ENCODE measurements at regions not wholly inside any gene's neighbourhood (a gene's known extent, or its start where the extent isn't known, plus 50 kb on each side); places are given as distances from the start of the nearest gene placed in this dataset.

GRCh38 chr13:73300718-73301425 is 242.1 kb downstream of the KLF5 start:
- H3K9me2 ChIP-seq (replicated peaks; ENCODE audit: insufficient read depth) = no peaks in the 10 kb centered on the region
- no peak for TF ChIP-seq EZH2phosphoT487 (IDR thresholded peaks at IDR 0.05; ENCODE audit: low read depth, severe bottlenecking, unreplicated experiment)
- no peak for TF ChIP-seq EZH2 (IDR thresholded peaks at IDR 0.05; ENCODE audit: borderline replicate concordance)
- TF ChIP-seq CTCF (IDR thresholded peaks at IDR 0.05; ENCODE audit: poor library complexity) = no peak

GRCh38 chr13:73299787-73300186 is 241.0 kb downstream of the KLF5 start:
- Histone ChIP-seq H3K4me1 (ENCODE audit: insufficient read depth) (no peaks in the 10 kb centered on the region), H3K9me3 (ENCODE audit: low read depth) (no peaks in the 10 kb centered on the region), H3K36me3 (replicated peaks; ENCODE audit: insufficient read depth, low read depth) (no peaks in the 10 kb centered on the region), H4K20me1 (ENCODE audit: insufficient read depth, poor library complexity, severe bottlenecking) (no peaks in the 10 kb centered on the region), H2AFZ (no peak overlapping the region), H3K79me2 (no peaks in the 10 kb centered on the region), H3K9me2 (replicated peaks; ENCODE audit: insufficient read depth) (no peaks in the 10 kb centered on the region), H3K4me2 (no peak overlapping the region), H3K4me3 (no peak overlapping the region), H3K27me3 (no peaks in the 10 kb centered on the region), H3K27ac (peak overlapping the region; percentile 38)
- DNase-seq (ENCODE audit: low spot score) = no peak
- WGBS (ENCODE audit: low lambda C conversion rate, missing lambda C conversion rate) = 87% methylated on average over 2 of the region's 2 CpGs
- TF ChIP-seq CTCF (IDR thresholded peaks at IDR 0.05; ENCODE audit: poor library complexity) (no peak), EZH2phosphoT487 (IDR thresholded peaks at IDR 0.05; ENCODE audit: low read depth, severe bottlenecking, unreplicated experiment) (no peak), EZH2 (IDR thresholded peaks at IDR 0.05; ENCODE audit: borderline replicate concordance) (no peak)

More at GRCh38 chr13:73300718-73301425, 242.1 kb downstream of the KLF5 start:
- no peaks in the 10 kb centered on the region for H4K20me1 ChIP-seq (ENCODE audit: insufficient read depth, poor library complexity, severe bottlenecking)
- no peak overlapping the region for H3K4me3 ChIP-seq
- 79% methylated on average over 3 of the region's 3 CpGs for WGBS (ENCODE audit: low lambda C conversion rate, missing lambda C conversion rate)
- no peak for DNase-seq (ENCODE audit: low spot score)
- H3K4me1 ChIP-seq (ENCODE audit: insufficient read depth) = no peaks in the 10 kb centered on the region
- H2AFZ ChIP-seq = no peak overlapping the region
- no peaks in the 10 kb centered on the region for H3K79me2 ChIP-seq
- no peaks in the 10 kb centered on the region for H3K9me3 ChIP-seq (ENCODE audit: low read depth)
- H3K27me3 ChIP-seq = no peaks in the 10 kb centered on the region
- H3K27ac ChIP-seq = peak overlapping the region; percentile 38
- H3K36me3 ChIP-seq (replicated peaks; ENCODE audit: insufficient read depth, low read depth) = no peaks in the 10 kb centered on the region
- H3K4me2 ChIP-seq = no peak overlapping the region

- no peak for DNase-seq (ENCODE audit: low spot score)
- H3K4me2 ChIP-seq = no peak overlapping the region
- H2AFZ ChIP-seq = no peak overlapping the region
- no peak overlapping the region for H3K27ac ChIP-seq
- H3K4me3 ChIP-seq = no peak overlapping the region
- no peaks in the 10 kb centered on the region for H3K9me3 ChIP-seq (ENCODE audit: low read depth)
- H3K79me2 ChIP-seq = no peaks in the 10 kb centered on the region
- no peaks in the 10 kb centered on the region for H3K27me3 ChIP-seq
- TF ChIP-seq CTCF (IDR thresholded peaks at IDR 0.05; ENCODE audit: poor library complexity) (no peak), EZH2 (IDR thresholded peaks at IDR 0.05; ENCODE audit: borderline replicate concordance) (no peak), EZH2phosphoT487 (IDR thresholded peaks at IDR 0.05; ENCODE audit: low read depth, severe bottlenecking, unreplicated experiment) (no peak)
- no peaks in the 10 kb centered on the region for H3K9me2 ChIP-seq (replicated peaks; ENCODE audit: insufficient read depth)
- H4K20me1 ChIP-seq (ENCODE audit: insufficient read depth, poor library complexity, severe bottlenecking) = no peaks in the 10 kb centered on the region
- WGBS (ENCODE audit: low lambda C conversion rate, missing lambda C conversion rate) = 90% methylated on average over 6 of the region's 6 CpGs
- no peaks in the 10 kb centered on the region for H3K4me1 ChIP-seq (ENCODE audit: insufficient read depth)
- H3K36me3 ChIP-seq (replicated peaks; ENCODE audit: insufficient read depth, low read depth) = no peaks in the 10 kb centered on the region
Measured at GRCh38 chr13:73293913-73294523, 235.2 kb downstream of the KLF5 start.

Measured in hepatocyte (in vitro differentiated cells).